ENCODE measurements at regions not wholly inside any gene's neighbourhood (a gene's known extent, or its start where the extent isn't known, plus 50 kb on each side); places are given as distances from the start of the nearest gene placed in this dataset.

- peaks cover 0 to 51% (median 8%) of the 10 kb centered on the region in 3 donors for H3K27me3 ChIP-seq
- intact Hi-C loops (cut with DNase I; ENCODE audit: low total_unique reads): no loop called here
- no peaks in the 10 kb centered on the region for H3K9me3 ChIP-seq
- TF ChIP-seq EP300 (IDR thresholded peaks at IDR 0.05) (no peak), CTCF (IDR thresholded peaks at IDR 0.05) (no peak), POLR2A (IDR thresholded peaks at IDR 0.05) (no peak), POLR2AphosphoS5 (IDR thresholded peaks at IDR 0.05) (no peak)
- H3K36me3 ChIP-seq: no peaks in the 10 kb centered on the region
- peaks cover 0 to 9% (median 0%) of the 10 kb centered on the region in 4 donors for H3K4me1 ChIP-seq
- H3K4me3 ChIP-seq: no peak overlapping the region
- no peak overlapping the region for H3K27ac ChIP-seq
- WGBS, 5 donors: 77 to 84% (median 83%) methylated on average over 4 to 8 of the region's 8 CpGs
- no peak for DNase-seq
Measured at GRCh38 chr22:49101225-49101624, 726.4 kb downstream of the BRD1 start.

GRCh38 chr22:49100773-49101172 lies 726.9 kb downstream of the BRD1 start:
- H3K36me3 ChIP-seq: no peaks in the 10 kb centered on the region
- no peaks in the 10 kb centered on the region for H3K9me3 ChIP-seq
- H3K27me3 ChIP-seq: peaks cover 0 to 46% (median 4%) of the 10 kb centered on the region in 3 donors
- H3K4me1 ChIP-seq: peaks cover 0 to 9% (median 0%) of the 10 kb centered on the region in 4 donors
- 57 to 71% (median 65%) methylated on average over 14 to 17 of the region's 17 CpGs for WGBS, 5 donors
- H3K27ac ChIP-seq: no peak overlapping the region
- no peak for DNase-seq
- TF ChIP-seq CTCF (IDR thresholded peaks at IDR 0.05): no peak
- no peak for TF ChIP-seq POLR2AphosphoS5 (IDR thresholded peaks at IDR 0.05)
- no peak for TF ChIP-seq EP300 (IDR thresholded peaks at IDR 0.05)
- TF ChIP-seq POLR2A (IDR thresholded peaks at IDR 0.05): no peak
- intact Hi-C loops (cut with DNase I; ENCODE audit: low total_unique reads): no loop called here
- no peak overlapping the region for H3K4me3 ChIP-seq

GRCh38 chr22:49100316-49100715 lies 727.4 kb downstream of the BRD1 start:
- Histone ChIP-seq H3K4me3 (no peak overlapping the region), H3K4me1 (peaks cover 0 to 9% (median 0%) of the 10 kb centered on the region in 4 donors), H3K27me3 (peaks cover 0 to 42% (median under 1%) of the 10 kb centered on the region in 3 donors), H3K9me3 (no peaks in the 10 kb centered on the region), H3K36me3 (no peaks in the 10 kb centered on the region), H3K27ac (no peak overlapping the region)
- intact Hi-C loops (cut with DNase I; ENCODE audit: low total_unique reads): no loop called here
- no peak for DNase-seq
- WGBS, 5 donors: 64 to 79% (median 71%) methylated on average over 5 to 9 of the region's 9 CpGs
- TF ChIP-seq POLR2AphosphoS5 (IDR thresholded peaks at IDR 0.05) (no peak), CTCF (IDR thresholded peaks at IDR 0.05) (no peak), POLR2A (IDR thresholded peaks at IDR 0.05) (no peak), EP300 (IDR thresholded peaks at IDR 0.05) (no peak)

GRCh38 chr22:49099496-49100124 lies 728.1 kb downstream of the BRD1 start:
- no peak overlapping the region for H3K4me3 ChIP-seq
- TF ChIP-seq EP300 (IDR thresholded peaks at IDR 0.05): no peak
- TF ChIP-seq POLR2AphosphoS5 (IDR thresholded peaks at IDR 0.05): no peak
- TF ChIP-seq CTCF (IDR thresholded peaks at IDR 0.05): no peak
- TF ChIP-seq POLR2A (IDR thresholded peaks at IDR 0.05): no peak
- H3K4me1 ChIP-seq: peaks cover 0 to 9% (median 0%) of the 10 kb centered on the region in 4 donors
- DNase-seq: peak in 1 of 2 donors; percentile 40
- H3K27ac ChIP-seq: no peak overlapping the region
- WGBS, 5 donors: 50 to 67% (median 57%) methylated on average over 10 to 15 of the region's 15 CpGs
- no peaks in the 10 kb centered on the region for H3K9me3 ChIP-seq
- no peaks in the 10 kb centered on the region for H3K36me3 ChIP-seq
- peaks cover 0 to 40% (median 0%) of the 10 kb centered on the region in 3 donors for H3K27me3 ChIP-seq
- intact Hi-C loops (cut with DNase I; ENCODE audit: low total_unique reads): no loop called here
